ENCODE measurements at regions not wholly inside any gene's neighbourhood (a gene's known extent, or its start where the extent isn't known, plus 50 kb on each side); places are given as distances from the start of the nearest gene placed in this dataset.
"Not testable (repeated sequence)": the region's sequence is repeated elsewhere in the genome, so short reads cannot be mapped to it uniquely, and the experiment has no call there.

DNA sequence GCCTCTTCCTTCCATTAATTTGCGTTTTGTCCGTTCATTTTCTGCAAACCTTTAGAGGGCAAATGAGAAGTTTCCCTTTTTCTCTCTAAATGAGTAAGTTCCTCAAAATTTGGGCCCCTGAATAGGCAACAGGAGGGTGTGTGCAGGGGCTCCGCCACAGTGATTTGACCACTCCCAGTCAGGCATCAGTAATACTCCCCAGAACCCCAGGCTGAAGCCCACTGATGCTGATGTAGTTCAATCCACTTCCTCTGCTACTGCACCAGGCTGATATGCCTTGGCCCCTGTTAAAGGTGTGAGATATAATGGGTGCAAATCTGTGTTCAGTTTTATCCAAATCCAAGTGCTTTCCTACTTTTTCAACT, 1150.0 kb downstream of the RPIA start:
- DNase-seq = no peak
- TF ChIP-seq POLR2A (IDR thresholded peaks at IDR 0.05; ENCODE audit: low read length) (no peak), GATA1 (IDR thresholded peaks at IDR 0.05; ENCODE audit: low read depth, low read length) (no peak)

DNA sequence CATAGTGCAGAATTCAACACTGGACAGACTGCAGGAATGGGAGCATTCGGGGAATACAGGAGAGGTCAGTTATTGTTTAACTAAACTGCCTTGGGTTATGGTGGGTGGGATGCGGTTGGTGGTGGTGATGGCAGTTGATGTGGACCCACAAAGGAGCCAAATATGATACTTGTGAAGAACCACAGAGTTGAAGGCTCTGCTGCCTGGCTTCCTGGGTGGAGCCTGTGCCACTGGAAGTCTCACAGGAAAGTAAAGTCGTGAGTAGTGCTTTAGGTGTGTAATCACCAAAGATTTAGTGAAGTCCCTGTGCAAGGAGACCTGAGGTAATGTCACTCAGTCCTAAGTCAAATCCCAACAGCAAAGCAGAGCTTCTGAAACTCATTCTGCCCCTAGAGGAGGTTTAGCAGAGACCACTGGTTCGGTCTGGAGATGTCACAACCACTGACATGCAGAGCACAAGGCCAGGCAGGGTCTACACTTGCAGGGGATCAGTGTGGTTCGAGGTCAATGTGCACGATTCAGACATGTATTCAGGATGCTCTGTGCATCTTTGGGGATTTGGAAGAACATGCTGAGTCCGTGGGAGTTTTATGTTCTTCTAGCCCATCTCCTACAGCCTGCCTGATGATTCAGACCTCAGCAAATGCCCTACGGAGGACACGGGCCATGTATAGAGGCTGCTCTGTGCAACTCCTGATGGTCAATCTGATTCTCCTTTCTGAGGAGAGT, 1150.9 kb downstream of the RPIA start:
- no peak for DNase-seq
- TF ChIP-seq POLR2A (IDR thresholded peaks at IDR 0.05; ENCODE audit: low read length) (no peak), GATA1 (IDR thresholded peaks at IDR 0.05; ENCODE audit: low read depth, low read length) (no peak)

DNA sequence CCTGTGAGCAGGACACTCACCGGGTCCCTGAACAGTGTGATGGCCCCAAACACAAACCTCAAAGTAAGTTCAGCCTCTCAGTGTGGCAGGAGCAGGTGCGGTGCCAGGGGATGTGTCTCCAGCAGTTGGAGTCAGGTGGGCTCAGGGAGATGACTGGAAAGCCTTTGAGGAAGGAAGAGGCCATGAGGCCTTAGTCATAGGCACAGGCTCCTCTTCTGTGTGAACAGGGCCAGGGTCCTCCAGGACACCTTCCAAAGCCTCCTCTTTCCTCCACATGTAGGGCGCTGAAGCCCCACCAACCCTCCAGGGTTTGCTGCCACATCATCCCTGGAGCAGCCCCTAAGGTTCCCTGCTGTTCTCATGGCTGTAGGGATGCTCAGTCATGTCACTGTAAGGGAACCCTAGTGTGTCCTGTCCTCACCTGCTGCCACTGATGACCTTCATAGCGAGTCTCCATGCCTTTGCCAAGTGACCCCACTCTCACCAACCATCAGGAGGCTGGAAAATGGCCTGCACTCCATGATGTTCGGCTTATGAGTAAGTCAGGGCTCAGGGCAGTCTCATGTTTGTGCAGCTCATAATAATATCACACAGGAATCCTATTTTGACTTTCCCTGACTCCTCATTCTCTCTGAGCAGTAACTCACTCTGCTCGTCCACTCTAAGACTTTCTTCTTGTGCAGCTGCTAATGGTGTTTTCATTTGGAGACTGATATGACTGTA, 1152.9 kb downstream of the RPIA start:
- TF ChIP-seq POLR2A (IDR thresholded peaks at IDR 0.05; ENCODE audit: low read length) (no peak), GATA1 (IDR thresholded peaks at IDR 0.05; ENCODE audit: low read depth, low read length) (no peak)
- DNase-seq = no peak

DNA sequence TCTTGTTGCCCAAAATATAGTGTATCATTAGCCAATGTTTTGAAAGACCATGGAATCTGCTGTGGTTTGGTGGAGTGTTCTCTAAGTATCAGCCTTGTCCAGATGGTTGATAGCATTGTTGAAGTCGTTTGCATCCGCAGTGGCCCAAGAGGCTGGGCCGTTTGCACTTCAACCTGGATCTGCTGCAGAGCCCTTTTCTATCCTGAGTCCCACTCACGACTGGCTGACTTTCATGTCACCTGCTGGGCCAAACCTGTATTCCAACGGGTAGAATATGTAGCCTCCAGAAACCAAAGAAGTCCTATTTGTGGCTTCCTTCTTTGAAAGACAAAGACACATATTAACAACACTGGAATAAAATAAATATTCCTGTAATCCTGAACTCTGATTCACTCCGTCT, 1154.1 kb downstream of the RPIA start:
- TF ChIP-seq GATA1 (IDR thresholded peaks at IDR 0.05; ENCODE audit: low read depth, low read length) (no peak), POLR2A (IDR thresholded peaks at IDR 0.05; ENCODE audit: low read length) (no peak)
- DNase-seq = no peak

DNA sequence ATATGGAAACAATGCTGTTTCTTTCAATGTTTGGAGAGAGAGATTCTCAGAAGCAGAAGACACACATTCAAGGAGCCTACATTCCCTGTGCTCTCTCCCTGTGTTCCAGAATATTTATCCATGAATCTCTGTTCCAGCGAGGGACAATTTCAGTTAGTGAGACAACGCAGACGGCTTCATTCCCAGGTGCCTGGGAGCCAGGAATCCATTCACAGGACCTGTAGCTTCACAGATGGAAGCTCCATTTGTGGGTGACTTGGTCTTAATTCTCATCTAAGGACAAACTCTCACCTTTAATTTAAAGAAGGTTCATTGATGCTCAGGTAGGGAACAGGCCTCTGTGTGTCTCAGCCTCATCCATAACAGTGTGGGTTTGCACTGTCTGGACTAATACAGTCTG, 1156.6 kb downstream of the RPIA start:
- no peak for TF ChIP-seq POLR2A (IDR thresholded peaks at IDR 0.05; ENCODE audit: low read length)
- no peak for TF ChIP-seq GATA1 (IDR thresholded peaks at IDR 0.05; ENCODE audit: low read depth, low read length)

DNA sequence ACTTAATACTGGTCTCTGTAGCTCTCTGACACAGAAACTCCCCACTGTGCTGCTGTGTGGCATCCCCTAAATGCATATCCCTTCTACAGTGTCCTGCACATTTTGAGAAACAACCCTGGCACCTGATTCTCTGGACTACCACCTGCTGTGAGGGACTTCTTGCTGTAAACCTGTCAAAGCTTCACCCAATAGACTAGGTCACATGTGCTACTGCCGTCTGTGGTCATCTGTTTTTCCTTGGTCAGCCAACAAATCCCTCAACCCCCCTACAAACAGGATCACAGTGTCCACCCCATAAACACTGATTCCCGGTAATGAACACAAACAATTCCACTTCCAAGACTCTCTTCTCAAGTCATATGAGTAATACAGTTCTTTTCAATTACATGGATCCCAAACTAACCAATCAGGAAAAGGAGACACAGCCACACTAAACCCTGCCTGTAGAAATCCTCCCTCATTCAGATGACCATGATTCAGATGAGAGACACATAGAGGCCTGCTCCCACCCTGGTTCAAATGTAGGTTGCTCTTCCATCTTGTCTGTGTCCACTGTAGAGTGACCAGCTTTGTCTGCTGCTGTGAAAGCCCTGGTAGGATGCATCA, 1157.4 kb downstream of the RPIA start:
- TF ChIP-seq POLR2A (IDR thresholded peaks at IDR 0.05; ENCODE audit: low read length) = no peak
- TF ChIP-seq GATA1 (IDR thresholded peaks at IDR 0.05; ENCODE audit: low read depth, low read length) = no peak
- no peak for DNase-seq

More for the DNA sequence above, 1156.6 kb downstream of the RPIA start:
- DNase-seq = no peak

DNA sequence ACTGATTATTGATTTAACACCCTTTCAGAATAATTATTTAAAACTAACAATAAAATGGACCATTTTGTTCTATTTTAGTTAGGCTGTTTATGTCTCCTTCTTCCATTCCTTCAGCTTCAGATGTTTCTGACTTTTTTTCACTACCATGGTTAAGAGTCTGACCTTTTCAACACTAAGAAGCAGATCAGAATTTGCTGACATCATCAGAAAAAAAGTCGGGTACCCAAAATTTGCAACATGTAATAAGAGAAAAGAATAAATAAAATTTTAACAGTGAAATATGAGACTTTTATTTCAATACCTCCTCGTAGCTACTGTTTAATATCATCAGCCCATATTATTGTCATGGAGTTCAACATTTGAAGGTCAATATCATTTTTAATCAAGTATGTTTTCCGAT, 1158.3 kb downstream of the RPIA start:
- no peak for DNase-seq
- TF ChIP-seq POLR2A (IDR thresholded peaks at IDR 0.05; ENCODE audit: low read length) (no peak), GATA1 (IDR thresholded peaks at IDR 0.05; ENCODE audit: low read depth, low read length) (no peak)

DNA sequence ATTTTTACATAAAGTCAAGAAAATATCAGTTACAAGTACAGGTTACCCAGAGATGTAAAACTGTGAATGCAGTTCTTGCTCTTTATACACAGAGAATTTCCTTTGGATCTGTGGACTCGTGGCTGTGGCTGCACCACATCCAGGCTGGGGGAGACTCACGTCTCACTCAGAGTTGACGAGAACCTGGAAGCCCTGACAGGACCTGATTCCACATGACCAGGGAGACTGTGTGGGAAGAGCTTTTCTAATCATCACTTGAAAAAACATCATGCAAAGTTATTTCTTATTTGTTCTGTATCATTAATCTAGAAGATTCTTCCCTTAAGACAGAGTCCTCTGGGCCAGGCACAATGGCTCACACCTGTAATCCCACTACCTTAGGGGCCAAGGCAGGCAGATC, 1159.0 kb downstream of the RPIA start:
- TF ChIP-seq GATA1 (IDR thresholded peaks at IDR 0.05; ENCODE audit: low read depth, low read length) (no peak), POLR2A (IDR thresholded peaks at IDR 0.05; ENCODE audit: low read length) (no peak)
- no peak for DNase-seq

DNA sequence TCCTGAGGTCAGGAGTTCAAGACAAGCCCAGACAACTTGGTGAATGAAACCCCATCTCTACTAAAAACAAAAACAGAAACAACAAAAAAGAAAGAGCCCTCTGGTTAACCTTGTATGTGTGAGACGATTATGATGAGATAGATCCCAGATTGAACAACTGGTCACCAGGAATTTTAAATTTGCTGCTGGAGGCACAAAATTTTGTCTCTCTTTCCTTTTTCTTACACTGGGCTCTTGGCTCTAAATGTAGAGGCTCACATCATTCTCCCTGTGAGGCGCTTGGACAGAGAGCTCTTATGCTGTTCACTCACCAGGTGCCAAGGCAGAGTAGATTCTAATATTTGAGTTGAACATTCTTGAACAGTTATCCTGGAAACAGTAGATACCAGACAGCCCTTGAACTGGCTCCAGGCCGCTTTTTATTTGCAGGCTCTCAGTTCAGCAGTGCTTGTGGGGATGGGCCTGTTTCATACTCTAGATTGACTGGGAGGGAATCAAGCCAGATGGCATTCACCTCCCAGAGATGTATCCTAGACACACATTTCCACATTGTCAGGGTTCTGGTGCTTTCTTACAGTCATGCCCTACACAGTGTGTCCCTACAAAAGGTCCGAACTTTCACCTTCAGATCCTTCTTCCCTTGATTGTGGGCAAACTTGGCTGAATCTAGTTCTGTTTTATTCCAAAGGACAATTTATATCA, 1159.6 kb downstream of the RPIA start:
- no peak for TF ChIP-seq POLR2A (IDR thresholded peaks at IDR 0.05; ENCODE audit: low read length)
- no peak for TF ChIP-seq GATA1 (IDR thresholded peaks at IDR 0.05; ENCODE audit: low read depth, low read length)
- DNase-seq = no peak

DNA sequence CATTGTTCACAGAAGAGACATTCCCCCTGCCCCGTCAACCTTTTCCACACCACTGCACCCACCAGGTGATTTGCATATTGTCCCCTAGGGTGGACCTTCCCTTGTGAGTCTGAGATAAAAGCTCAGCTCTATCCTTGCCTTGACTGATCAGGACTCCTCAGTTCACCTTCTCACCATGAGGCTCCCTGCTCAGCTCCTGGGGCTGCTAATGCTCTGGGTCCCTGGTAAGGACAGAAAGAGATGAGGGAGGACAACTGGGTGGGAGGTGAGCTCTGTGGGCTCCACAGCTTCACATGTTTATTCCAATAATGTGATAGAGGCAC, 1160.1 kb downstream of the RPIA start:
- DNase-seq = no peak
- TF ChIP-seq POLR2A (IDR thresholded peaks at IDR 0.05; ENCODE audit: low read length) = no peak

DNA sequence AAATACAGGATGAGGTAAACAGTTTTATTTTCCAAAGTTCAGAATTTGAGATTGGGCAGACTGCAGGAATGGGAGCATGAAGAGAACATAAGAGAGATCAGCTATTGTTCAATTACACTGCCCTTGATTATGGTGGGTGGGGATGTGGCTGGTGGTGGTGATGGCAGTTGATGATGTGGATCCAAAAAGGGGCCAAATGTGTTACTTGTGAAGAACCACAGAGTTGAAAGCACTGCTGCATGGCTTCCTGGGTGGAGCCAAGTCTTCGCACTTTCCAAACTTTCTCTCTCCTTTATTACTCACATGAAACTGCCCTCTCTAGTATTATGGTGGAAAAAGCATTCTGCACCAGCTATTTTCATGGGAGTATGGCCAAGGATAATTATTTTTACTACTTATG, 1162.0 kb downstream of the RPIA start:
- DNase-seq = not testable (repeated sequence)

DNA sequence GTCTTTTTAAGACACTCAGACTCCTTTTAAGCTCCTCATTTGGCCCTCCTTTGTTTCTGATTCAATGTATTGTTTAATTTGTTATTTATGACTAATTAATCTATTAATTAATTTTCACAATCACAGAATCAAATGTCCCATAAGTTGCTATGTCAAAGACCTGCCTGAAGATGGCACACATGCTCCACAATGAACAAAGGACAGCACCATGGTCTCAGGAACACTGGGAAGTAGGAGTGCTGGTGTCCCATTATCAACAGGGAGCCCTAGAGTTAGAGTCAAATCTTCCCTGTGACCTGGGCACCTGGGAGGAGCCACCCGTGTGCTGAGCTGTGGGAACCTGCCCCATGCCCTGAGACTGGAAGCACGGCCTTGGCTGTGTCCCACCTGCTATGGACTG, 1164.3 kb downstream of the RPIA start:
- not testable (repeated sequence) for DNase-seq

DNA sequence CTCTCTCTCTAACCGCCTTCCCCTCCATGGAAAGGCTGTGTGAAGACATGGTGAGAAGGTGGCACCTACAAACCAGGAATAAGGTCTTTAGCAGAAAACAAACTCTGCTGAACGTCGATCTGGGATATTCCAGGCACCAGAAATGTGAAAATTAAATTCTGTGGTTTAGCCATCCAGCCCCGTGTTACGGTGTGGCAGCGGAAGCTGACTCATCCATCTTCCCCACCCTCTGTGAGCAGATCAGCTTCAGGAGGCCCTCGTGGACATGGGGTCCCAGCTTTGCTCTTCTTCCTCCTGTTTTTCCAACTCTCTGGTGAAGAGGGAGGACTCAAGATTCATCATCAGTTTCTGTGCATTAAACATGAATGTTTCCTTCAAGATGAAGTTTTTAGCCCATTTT, 1164.8 kb downstream of the RPIA start:
- DNase-seq = not testable (repeated sequence)

DNA sequence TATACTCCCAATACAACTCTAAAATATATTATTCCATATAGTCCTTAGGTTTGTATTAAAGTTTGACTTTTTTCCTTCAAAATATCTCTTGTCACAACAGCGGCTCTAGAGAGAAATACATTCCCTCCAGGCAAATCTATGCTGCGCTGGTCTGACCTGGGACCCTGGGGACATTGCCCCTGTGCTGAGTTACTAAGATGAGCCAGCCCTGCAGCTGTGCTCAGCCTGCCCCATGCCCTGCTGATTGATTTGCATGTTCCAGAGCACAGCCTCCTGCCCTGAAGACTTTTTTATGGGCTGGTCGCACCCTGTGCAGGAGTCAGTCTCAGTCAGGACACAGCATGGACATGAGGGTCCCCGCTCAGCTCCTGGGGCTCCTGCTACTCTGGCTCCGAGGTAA, 1170.7 kb downstream of the RPIA start:
- DNase-seq = not testable (repeated sequence)

DNA sequence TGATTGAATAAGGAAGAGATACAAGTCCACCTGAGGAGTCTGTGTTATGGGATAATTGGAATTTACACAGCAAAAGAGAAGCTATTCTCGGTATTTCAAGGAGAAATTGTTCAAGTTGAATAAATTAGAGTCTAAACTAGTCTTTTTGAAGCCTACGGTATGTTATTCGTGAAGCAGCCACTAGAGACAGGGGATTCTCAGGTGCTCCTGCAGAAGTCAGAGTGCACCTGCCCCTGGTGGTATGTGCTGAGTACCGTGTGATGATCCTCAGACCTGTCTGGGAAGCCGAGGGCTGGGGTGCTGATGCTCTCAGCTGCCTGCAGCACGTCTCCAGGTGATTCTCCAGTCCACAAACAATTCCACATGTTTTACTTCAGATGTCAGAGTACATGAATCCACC, 1171.7 kb downstream of the RPIA start:
- not testable (repeated sequence) for DNase-seq

DNA sequence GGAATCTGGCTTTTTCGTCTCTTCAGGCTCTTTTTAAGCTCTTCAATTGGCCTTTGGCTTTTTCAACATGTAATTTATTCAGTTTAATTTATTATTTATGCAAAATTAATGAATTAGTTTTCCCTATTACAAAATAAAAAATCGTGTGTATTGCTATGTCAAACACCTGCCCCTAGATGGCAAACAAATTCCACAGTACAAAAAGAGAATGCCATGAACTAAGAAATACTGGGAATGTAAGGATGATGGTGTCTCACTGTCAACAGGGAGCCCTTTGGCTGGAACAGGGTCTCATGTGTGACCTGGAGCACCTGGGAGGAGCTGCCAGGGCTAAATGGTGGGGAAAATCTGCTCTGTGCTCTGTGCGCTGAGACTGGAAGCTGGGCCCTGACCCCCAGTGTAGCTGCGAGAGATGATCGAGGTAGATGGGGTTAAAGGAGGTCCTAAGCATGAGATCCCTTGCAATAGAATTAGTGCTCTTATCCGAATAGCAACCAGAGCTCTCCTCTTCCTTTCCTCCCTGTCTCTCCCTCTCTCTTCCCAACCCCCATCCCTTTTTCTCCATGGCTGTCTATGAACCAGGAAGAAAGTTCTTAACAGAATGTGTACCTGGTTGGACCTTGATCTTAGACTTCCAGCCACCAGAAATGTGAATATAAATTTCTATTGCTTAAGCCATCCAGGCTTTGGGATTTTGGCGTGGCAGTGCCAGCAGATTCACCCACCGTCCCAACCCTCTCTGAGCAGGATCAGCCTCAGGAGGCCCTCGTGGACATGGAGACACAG, 1183.5 kb downstream of the RPIA start:
- DNase-seq = not testable (repeated sequence)

DNA sequence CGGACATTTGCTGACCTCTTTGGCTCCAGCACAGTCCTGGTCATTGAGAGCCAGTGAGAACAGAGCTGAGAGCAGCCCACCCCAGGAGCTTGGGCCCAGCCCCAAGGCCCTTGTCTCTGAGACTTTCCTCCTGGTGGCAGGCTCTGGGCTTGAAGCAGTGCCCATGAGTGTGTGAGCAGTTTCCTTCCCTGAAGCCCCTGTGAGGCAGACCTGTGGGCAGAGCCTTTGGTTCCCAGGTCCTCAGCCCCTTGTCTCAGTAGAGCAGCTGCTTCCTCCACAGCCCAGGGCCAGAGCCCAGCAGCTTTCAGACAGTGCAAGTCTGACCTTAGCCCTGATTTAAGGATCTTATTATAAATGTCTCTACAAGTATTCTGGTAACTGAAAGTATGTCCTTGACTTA, 1185.0 kb downstream of the RPIA start:
- not testable (repeated sequence) for DNase-seq

DNA sequence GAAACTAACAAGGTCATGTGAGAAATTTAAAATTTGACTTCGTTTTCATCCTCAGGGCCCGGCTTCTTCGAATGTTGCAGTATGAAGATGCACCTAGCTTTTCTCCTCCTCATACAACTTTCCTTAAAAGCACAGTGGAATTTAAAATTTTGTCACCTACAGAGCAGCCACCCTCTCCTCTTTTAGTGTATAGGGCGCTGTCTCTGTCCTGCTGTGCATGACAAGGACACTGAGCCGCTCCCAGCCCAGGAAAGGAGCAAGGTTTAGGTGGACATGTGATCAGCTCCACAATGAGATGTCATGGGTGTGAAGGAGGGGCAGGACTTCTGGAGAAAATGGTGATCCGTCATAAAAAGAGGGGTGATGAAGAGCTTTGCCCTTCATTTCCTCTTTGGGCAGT, 1185.4 kb downstream of the RPIA start:
- DNase-seq = not testable (repeated sequence)

DNA sequence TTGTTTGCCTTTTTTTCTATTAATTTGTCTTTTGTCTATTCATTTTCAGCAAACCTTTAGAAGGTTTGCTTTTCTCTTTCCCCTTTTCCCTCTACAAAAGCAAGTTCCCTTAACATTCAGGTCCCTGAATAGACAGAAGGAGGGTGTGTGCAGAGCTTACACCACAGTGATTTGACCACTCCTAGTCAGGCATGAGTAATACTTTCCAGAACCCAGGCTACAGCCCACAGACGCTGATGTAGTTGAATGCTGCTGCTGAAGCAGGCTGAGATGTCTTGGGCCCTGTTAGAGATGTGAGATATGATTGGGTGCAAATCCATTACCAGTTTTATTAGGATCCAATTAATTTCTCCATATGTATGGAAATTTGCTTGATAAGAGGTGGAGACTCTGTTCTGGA, 1191.4 kb downstream of the RPIA start:
- not testable (repeated sequence) for DNase-seq

DNA sequence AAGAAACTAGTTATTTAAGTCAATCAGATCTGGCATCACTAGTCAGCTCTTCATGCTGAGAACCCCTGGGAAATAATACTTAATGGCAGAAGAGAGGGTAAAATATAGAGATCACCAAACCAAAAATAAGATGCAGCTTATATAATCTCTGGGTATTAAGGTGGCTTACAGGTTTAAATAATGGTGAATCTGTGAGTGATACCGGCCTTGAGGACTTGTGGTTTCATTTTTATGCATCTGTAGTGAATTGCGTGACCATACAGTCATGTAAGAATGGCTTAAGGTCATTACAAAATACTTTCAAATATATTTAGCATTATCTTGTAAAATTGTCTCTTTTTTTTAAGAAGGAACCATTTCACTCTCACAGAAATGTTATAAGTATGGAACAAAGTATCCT, 1192.2 kb downstream of the RPIA start:
- DNase-seq = not testable (repeated sequence)
